Astrocyte of the hippocampus (primary cell): ENCODE measurements at regions not wholly inside any gene's neighbourhood (a gene's known extent, or its start where the extent isn't known, plus 50 kb on each side); places are given as distances from the start of the nearest gene placed in this dataset.

ENCODE experiments used
- DNase-seq: peaks from one replicate; pipeline ENCODE4 v3.0.0; 2011; ENCODE audit warnings: low read depth, low spot score

DNA sequence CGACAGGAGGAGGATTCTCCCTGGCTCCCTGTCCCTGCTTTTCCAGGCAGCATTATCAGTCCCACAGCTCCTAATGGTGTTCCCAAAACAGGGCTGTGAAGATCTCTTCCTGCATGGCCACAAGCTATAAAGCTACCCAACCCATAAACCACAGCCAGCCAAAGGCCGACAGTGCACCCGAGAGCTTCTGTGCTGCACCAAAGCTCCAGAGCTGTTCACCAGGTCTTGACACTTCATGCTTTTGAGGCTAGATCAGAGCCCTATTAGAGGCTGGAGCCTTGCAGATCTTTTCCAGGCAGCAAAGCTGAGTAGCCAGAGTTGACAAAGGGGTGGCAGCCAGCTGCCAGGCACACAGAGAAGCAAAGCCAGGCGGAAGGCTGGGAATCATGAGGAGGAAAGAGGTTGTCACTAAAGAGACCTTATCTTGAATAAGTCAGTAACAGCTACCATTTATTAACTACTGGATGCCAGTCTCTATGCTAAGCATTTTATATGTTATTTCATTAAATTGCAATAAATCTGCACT, 180.4 kb downstream of the KATNAL1 start:
- no peak for DNase-seq

DNA sequence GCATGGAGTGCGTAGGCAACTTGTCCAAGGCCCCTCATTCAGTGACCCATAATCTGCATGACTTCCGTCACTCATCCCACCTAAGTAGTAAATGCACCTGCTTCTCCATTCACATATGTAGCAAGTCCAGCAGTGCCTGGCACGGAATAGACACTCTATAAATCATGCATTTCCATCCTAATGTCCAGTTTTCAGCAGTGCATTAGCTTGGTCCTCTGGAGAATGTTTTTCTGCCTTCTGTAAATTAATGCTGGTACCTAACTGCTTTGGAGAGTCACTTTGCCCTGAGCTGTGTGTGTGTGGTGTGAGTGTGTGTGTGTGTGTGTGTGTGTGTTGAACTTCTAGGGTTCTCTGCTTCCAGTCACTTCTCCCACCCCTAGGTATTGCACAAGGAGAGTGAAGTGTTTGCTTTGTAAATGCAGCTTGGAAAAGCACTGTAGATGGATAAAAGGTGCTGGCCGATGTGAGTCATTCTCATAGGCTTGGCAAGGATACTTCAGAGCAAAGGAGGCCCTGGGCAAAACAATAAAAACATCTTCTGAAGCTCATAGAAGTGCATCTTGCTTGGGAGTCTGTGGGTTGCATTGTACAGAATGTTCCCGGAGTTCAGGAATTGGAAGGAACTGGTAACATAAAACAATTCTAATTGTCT, 181.8 kb downstream of the KATNAL1 start:
- DNase-seq = peak; percentile 88

DNA sequence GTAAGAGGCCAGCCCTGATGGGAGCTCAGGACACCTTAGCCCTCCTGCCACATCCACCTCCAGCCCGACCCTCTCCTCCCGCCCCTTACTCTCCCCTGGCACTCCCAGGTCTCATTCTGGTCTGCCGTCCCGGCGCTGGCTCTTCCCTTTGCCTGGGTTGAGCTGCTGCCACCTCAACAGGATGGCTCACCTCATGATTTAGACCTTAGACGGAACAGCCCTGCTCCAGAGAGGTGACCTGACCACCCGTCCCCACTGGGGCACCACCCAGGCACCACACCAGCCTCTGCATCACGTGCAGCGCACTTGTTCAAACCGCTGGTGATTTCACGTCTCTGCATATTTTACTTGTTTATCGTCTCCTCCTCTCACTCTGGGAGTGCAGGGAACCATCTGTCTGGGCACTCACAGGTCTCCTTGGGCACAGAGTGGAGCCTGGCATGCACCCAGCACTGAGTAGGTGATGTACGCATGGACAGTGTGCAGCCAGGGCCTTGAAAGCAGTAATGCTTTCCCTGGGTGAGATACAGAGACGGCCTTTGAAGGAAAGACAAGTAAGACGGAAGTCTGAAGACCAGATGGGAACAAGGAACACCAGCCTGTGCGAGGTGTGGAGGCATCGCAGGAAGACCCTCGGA, 183.1 kb downstream of the KATNAL1 start:
- no peak for DNase-seq

DNA sequence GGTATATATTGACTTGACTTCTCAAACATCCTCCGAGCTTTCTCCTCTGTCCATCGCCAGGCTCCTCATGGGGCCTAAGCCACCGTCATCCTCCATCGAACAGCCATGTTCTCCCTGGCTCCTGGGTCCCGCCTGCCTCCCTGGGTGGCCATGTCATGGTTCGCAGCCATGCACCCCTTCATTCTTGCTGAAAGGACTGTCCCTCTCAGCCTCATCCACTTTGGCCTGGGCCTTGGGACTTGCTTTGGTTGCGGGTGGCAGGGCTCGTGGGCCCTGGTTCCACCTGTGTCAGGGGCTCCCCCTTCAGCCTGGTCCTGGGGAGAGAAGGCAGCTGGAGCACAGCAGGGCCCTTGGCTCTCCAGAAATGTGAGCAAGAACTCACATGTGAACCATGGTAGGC, 183.8 kb downstream of the KATNAL1 start:
- no peak for DNase-seq

DNA sequence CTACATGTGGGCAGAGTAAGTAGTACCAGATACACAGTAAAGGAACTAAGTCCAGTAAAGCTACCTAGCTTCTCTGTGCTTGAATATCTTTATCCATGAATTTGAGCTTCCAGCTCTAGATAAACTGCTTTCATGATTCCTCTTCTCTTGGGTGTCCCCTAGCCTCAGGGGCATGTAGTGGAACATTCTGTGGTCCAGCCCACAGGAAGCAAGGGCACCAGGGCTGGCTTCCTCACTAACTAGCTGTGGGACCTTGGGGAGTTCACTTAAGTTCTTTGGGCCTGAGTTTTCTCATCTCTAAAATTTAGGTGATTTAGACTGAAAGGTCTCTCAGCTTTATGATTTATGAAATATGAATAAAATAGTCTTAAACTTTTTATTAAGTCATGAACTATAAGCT, 185.7 kb downstream of the KATNAL1 start:
- DNase-seq = no peak

DNA sequence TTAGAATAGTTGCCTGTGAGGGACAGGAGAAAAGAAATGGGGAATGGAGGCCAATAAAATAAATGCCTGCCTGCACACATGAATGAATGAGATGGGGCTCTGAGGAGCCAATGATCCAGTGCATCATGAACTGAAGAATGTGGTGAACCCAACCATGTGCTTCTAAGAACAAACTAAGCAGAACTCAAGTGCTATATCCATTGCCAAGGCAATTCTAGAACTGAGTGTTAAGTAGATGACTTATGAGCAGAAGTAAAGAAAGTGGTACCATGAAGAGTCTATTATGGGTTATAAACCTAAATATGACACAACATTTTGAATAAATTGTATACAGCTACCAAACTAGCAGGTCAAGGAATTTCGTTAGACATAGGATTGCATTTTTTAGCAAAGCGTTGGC, 186.1 kb downstream of the KATNAL1 start:
- no peak for DNase-seq

DNA sequence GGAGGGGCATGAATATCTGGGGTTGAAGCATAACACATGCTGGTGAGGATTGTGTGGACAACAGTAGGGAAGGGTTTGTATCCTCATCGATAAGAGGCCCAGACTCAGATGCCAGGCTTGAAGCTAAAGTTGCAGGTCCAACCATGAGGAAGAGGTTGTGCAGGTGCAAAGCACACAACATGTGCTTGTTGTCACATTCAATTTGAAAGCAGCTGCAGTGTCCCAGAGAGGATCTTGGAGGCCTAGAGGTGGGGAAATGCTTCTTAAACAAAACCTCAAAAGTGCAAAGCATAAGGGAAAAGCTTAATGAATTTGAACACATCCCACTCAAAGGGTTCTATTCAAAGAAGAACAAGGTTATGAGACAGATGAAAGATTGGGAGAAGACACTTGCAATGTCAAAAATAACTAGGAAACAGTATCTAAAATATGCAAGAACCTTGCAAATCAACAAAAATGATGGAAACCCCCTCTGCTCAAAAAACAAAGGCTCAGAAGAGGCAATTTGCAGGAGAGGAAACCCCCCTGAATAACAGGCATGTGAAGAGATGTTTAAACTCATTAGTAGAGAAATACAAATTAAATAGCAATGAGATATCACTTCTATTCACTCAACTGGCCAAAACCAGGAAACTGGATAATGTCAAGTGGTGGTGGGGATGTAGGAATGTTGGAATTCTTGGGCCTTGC, 187.1 kb downstream of the KATNAL1 start:
- DNase-seq = no peak

DNA sequence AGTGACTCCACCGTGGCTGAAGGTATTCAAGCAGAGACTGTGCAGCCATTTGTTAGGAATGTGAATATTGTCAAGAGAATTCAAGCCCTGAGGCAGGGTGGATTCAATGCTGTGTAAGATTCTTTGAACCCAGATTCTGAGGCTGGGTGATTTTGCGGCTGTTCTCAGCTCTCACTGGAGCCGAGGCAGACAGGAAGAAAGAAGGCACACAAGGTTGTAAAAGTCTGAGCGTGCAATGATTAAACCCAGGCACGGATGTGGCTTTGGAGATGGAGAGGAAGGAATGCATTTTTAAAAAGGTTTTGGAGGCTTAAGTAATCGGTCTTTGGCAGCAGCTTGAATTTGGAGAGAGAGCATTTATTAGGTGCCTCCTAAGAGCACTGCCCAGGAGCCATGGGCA, 187.9 kb downstream of the KATNAL1 start:
- peak; percentile 92 for DNase-seq

DNA sequence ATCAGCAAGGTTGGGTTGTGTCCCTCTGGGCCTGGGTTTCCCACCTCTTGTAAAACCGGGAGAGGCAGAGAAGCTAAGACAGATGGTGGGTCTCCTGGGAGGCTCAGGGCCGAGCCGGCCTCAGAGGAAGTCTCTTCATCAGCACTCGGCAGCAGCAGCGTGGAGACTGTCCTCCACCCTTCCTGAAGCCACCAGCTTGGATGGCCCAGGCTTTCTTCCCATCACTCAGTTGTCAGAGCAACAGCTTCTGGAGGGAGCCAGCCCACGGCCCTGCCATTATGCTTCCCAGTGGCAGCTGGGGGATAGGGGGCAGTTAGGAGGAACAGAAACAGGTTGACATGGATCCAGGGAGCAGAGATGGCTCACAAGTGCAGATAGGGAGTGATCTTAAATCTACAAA, 191.0 kb downstream of the KATNAL1 start:
- no peak for DNase-seq

DNA sequence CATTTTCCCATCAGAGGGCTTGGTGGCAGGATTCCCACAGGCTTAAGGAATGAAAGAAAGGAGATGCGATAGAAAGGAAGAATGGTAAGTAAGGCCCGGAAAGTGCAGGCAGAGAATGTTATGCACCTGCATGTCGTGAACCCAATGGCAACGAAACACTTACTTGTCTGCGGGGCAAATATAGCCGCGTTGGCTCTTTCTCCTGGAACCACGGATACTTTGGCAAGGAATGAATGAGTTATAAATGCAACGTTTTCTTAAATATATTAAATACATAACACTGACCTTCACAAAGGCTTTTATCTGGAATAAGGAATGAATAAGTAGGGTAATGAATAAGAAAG, 192.1 kb downstream of the KATNAL1 start:
- DNase-seq = no peak

DNA sequence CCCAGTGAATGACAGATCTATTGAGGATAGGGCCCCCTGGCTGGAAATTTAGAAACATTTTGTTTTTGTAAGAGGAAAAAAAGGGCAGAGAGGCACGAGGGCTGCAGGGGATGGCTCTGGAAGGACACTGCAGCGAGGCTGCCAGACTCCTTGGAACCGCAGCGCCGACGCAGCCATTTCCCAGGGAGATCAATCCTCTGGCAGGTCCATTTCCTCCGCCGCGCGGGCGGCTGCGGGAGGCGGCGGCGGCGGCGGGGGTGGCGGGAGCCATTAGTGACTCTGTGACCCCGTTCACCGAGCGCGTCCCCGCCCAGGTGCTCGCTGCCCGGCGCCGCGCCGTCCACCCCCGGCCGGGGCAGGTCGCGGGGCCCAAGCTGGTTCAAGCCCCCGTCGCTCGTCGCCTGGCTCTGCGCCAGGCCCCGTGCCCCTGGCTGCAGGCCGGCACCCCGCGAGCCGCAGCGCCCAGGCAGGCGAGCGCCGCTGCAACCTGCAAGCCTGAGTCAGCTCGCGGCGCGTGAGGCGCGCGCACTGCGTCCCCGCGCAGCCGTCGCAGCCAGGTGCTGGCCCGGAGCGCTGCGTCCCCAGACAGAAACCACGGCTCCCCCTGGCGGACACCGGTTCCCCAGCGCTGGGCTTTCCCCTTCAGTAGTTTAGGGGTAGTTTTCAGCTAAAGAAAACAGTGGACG, 192.6 kb downstream of the KATNAL1 start:
- peak; percentile 94 for DNase-seq

DNA sequence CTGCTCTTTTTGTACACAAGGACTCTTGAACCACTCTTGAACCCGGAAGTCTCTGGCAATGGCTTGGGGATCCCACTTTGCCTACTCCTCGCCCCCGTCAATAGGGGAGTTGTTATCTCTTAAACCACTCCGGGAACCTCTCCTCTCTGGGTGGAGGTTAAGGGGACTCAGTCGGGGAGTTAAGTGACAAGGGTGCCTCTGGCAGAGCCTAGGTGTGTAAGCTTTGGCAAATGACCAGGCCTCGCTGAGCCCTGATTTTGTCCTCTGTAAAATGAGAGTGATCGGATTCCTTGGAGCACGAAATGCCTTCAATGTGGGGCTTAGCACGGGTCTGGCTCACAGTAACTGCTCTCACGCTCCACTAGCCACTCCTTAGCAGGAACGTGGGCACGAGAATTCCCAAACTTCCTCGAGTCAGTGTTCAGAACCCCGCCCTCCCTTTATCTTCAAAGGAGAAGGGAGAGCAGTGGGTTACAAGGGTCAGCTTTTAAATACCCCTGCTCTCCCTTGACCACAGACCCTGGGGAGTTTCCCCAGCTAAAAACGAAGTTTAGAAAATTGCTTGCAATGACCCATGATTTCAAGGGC, 193.3 kb downstream of the KATNAL1 start:
- DNase-seq = peak; percentile 59

DNA sequence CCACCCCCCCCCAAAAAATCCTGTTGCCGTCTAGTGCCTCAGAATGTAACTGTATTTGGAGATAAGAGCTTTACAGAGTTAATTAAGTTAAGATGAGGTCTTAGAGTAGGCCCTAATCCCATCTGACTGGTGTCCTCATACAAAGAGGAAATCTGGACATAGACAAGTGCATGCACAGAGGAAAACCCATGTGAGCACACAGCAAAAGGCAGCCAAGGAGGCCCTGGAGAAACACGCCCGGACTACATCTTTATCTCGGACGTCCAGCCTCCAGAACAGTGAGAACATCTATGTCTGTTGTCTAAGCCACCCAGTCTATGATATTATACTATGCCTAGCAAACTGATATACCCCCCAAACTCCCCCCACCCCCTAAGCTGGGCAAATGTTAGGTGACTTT, 193.8 kb downstream of the KATNAL1 start:
- DNase-seq = no peak

DNA sequence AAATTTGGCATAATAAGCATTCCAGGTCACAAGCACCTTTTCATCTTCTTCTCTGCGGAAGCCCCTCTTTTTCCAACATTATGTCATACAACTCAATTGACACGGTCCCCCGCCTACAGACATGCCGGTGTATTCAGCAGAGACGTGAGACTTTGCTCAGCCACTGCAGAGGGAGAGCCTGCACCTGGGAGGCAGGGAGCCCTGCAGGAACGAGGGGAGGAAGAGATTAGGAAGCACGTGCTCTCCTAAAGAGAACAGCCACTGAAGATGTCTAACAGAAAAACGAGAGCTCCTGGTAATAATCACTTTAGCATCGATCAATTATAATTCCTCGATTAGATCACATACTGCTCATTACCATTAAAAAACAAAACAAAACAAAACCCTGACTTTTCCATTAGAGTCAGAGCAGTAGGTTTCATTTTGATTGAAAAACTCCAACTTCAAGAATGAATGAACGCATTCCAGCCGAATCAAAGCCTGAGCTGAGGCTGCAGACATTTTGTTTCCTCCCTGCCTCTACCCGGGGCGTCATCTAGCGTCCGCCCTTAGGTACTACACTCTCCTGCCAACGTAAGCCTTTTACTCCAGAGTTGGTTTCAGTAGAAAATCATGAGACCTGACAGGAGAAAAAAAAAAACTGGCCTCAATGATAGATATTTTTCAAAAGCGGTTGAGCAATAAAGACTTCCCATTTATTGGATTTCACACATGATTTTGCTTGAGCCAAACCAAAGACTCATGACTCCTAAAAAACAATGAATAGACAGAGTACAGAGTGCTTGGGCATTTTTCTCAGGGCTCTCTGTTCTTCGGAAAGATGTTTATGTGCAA, 194.5 kb downstream of the KATNAL1 start:
- DNase-seq = peak; percentile 94

DNA sequence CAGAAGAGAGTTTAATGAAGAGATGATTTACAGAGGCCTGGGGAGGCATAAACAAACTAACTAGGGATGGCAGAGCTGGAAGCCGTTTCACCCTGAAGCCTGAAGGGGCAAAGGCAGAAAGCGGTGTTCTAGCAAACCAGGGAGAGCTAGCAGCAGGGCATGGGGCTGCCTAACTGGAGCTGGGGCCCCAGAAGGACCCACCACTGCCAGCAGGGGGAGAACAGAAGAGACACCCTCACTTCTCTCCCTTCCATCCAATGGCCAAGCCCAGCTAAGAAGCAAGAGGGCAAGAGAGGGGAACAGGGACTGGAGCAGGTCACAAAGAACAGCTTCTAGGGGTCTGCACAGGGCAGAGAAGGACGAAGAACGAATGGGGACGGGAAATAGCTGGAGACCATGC, 195.5 kb downstream of the KATNAL1 start:
- no peak for DNase-seq

DNA sequence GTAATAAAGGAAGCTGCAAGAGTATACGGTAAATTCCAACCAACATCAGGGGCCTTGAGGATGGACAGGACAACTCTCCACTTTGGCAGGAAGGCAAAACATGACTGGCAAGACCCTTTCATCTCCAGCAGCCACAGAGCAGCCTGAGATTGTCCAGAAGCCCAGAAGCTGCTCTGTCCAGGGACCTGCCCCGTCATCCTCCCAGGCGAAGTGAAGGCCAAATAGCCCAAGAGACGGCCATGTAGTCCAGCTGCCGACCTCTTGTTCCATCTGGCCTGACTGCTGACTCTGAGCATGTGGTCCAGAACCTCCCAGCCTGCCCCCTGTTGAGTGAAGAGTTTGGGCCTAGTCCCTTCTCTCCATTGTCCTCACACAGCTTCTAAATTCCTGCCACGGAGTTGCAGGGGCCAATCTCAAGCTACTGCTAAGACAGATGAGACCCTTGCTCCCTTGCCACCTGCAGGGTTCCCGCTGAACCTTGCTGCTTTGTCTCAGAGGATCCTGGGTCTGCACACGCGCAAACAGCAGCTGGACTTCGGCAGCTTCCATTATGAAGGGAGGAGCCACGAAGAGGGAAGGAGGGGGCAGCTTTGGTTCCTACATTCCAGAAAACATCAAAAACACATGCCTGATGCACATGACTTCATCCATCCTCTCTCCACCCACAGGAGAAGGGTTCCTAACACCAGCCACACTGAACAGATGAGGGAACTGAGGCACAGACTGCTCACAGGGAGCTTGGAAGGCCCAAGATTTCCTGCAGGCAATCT, 196.9 kb downstream of the KATNAL1 start:
- no peak for DNase-seq

DNA sequence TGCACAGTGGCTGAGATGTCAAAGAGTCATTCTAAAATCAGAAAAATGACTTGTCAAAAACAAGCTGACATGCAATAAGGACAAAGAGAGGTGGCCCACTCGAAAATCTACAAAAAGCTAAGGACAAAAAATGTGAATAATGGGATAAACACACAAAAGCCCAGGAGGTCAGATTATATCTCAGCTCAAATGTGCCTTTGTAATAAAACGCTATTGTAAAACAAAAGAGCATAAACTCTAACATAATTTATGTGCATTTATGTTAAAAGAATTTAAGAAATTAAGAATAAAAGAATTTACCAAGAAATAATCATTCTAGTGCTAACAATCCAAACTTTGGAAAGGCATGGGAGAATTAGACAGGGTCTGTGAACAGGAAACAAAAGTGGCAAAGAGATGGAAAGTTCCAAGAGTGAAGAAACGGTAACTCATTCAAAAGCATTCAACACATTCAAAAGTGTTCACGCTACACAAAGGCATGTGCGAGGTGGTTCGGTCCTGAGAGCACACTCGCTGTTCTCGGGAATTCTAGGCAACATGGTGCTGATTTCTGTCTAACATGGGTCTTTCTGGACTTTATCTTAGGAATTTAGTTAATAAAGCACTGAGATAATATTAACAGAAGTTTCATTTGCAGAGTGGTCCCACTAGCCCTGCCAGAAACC, 197.7 kb downstream of the KATNAL1 start:
- no peak for DNase-seq

DNA sequence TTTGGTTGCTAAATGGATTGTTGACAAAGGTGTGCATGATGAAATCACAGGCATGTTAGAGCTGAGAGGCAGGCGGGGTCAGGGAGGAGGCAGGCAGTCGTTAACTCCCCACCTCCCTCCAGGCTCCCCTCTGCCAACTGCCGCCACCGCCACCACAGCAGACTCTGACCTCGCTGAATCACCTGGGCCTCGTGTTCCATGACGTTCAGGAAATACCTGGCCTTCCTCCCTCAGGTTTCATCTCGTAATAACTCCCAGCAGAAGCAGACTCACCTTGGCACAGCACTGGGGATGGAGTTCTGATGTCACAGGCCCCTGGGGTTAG, 198.5 kb downstream of the KATNAL1 start:
- DNase-seq = no peak

DNA sequence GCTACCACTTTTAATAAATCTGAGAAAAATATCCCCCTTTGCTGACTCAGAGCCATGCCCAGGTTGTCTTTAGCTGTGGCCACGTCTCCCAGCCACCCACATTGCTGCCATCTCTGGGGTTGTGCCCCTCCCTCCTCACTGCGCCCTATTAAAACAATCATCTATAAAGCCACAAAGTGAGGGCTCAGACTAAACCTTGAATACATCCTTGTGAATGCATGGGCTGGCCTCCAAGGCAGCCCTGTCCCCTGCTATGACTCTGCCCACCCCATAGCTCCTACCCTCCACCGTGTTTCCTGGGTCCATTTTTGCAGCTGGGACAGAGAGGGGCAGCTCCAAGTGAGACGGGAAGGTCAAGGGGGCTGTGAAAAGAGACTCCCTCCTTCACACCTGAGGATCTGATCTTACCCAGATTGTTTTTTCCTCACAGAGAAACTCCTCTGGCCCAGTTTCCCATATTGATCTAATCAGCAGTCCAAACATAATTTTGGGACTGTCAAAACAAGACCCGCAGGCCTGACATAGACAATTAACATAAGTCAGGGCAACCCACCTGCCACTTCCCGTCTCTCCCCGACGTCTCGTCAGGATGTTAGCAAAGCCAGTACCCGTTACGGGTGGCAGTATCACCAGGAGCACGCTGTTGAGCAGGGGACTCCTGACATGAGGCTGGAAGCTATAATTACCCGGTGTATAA, 199.0 kb downstream of the KATNAL1 start:
- DNase-seq = no peak
